Activated CD4-positive, alpha-beta T cell treated with anti-CD3 and anti-CD28 coated beads for 36 hours (primary cell): ENCODE measurements at regions not wholly inside any gene's neighbourhood (a gene's known extent, or its start where the extent isn't known, plus 50 kb on each side); places are given as distances from the start of the nearest gene placed in this dataset.
"Not testable (repeated sequence)": the region's sequence is repeated elsewhere in the genome, so short reads cannot be mapped to it uniquely, and the experiment has no call there.

Experiments
- ATAC-seq: fragments of 200-7000 bp; cut with Tn5 transposase; one replicate; pipeline ENCODE4 v1.10.0; 2021; ENCODE audit warnings: mild to moderate bottlenecking, moderate library complexity
- CTCF ChIA-PET: fragments of 350-600 bp; sonication (Branson Sonifier 250); formaldehyde crosslinking; loops from one replicate; lab custom pipeline; 2021; ENCODE audit warnings: antibody characterized with exemption; lab: Charles Lee
- POLR2A ChIA-PET: fragments of 350-600 bp; sonication (Branson Sonifier 250); formaldehyde crosslinking; loops from one replicate; lab custom pipeline; 2021; ENCODE audit warnings: antibody characterized with exemption, inconsistent platforms; lab: Charles Lee
- DNase-seq: peaks from one replicate; pipeline ENCODE4 v3.0.0-alpha.2; 2020
- H3K27ac Mint-ChIP-seq: one replicate; pipeline ENCODE4 v1.8.0; 2021; ENCODE audit warnings: mixed read lengths
- H3K27me3 Mint-ChIP-seq: one replicate; pipeline ENCODE4 v1.8.0; 2021; ENCODE audit warnings: mixed read lengths
- H3K36me3 Mint-ChIP-seq: one replicate; pipeline ENCODE4 v1.8.0; 2021; ENCODE audit warnings: low read depth, mixed read lengths
- H3K4me1 Mint-ChIP-seq: one replicate; pipeline ENCODE4 v1.8.0; 2021; ENCODE audit warnings: mixed read lengths
- H3K4me3 Mint-ChIP-seq: one replicate; pipeline ENCODE4 v1.8.0; 2021; ENCODE audit warnings: mild to moderate bottlenecking, moderate library complexity, mixed read lengths
- H3K9me3 Mint-ChIP-seq: one replicate; pipeline ENCODE4 v1.8.0; 2021; ENCODE audit warnings: low read depth, mixed read lengths
- intact Hi-C, 2 experiments: fragments of 100-400 bp; cut with DNase I in 1 of 2; cut with micrococcal nuclease in 1 of 2; formaldehyde crosslinking; loops; one replicate each; pipeline versions ENCODE4 v1.14.2 to v1.15.1; 2022 to 2024; cut with DNase I, micrococcal nuclease

GRCh38 chr3:13142552-13143380, 69.5 kb upstream of the IQSEC1 start:
- H3K9me3 Mint-ChIP-seq: no peaks in the 10 kb centered on the region
- H3K27me3 Mint-ChIP-seq: peaks cover 7% of the 10 kb centered on the region
- H3K27ac Mint-ChIP-seq: no peak overlapping the region
- ChIA-PET CTCF (interaction anchor here (0.8 kb wide), 1 partner anchor 11 kb away, joined by 4 read pairs; no protein-coding TSS in a partner anchor), POLR2A (no interaction called here)
- no peak overlapping the region for H3K4me3 Mint-ChIP-seq
- no peaks in the 10 kb centered on the region for H3K4me1 Mint-ChIP-seq
- no peak for ATAC-seq
- DNase-seq: no peak
- intact Hi-C loops: no loop called here
- no peaks in the 10 kb centered on the region for H3K36me3 Mint-ChIP-seq

GRCh38 chr3:13141991-13142412, 68.8 kb upstream of the IQSEC1 start:
- POLR2A ChIA-PET: no interaction called here
- ATAC-seq (peak; percentile 33), DNase-seq (peak; percentile 59)

GRCh38 chr3:13141183-13141582, 68.0 kb upstream of the IQSEC1 start:
- Mint-ChIP-seq H3K4me3 (no peak overlapping the region), H3K9me3 (no peaks in the 10 kb centered on the region), H3K36me3 (no peaks in the 10 kb centered on the region), H3K4me1 (no peaks in the 10 kb centered on the region), H3K27ac (no peak overlapping the region), H3K27me3 (peaks cover 10% of the 10 kb centered on the region)
- intact Hi-C loops: no loop called here
- ATAC-seq: no peak
- DNase-seq: no peak
- ChIA-PET CTCF (no interaction called here), POLR2A (no interaction called here)

More at GRCh38 chr3:13141991-13142412, 68.8 kb upstream of the IQSEC1 start:
- no peak overlapping the region for H3K4me3 Mint-ChIP-seq
- H3K4me1 Mint-ChIP-seq: no peaks in the 10 kb centered on the region
- intact Hi-C loops: no loop called here
- no peaks in the 10 kb centered on the region for H3K9me3 Mint-ChIP-seq
- no peaks in the 10 kb centered on the region for H3K36me3 Mint-ChIP-seq
- CTCF ChIA-PET: interaction anchor here (0.8 kb wide), 1 partner anchor 10 kb away, joined by 4 read pairs; no protein-coding TSS in a partner anchor
- no peak overlapping the region for H3K27ac Mint-ChIP-seq
- peaks cover 10% of the 10 kb centered on the region for H3K27me3 Mint-ChIP-seq

GRCh38 chr3:13140596-13140995, 67.4 kb upstream of the IQSEC1 start:
- intact Hi-C loops: no loop called here
- Mint-ChIP-seq H3K4me3 (no peak overlapping the region), H3K9me3 (no peaks in the 10 kb centered on the region), H3K27me3 (peaks cover 10% of the 10 kb centered on the region), H3K4me1 (no peaks in the 10 kb centered on the region), H3K36me3 (no peaks in the 10 kb centered on the region), H3K27ac (no peak overlapping the region)
- DNase-seq (no peak), ATAC-seq (no peak)
- POLR2A ChIA-PET: no interaction called here
- CTCF ChIA-PET: no interaction called here

GRCh38 chr3:13139471-13140065, 66.3 kb upstream of the IQSEC1 start:
- Mint-ChIP-seq H3K36me3 (no peaks in the 10 kb centered on the region), H3K4me1 (no peaks in the 10 kb centered on the region), H3K27me3 (peaks cover 10% of the 10 kb centered on the region), H3K4me3 (no peak overlapping the region), H3K27ac (no peak overlapping the region), H3K9me3 (no peaks in the 10 kb centered on the region)
- ChIA-PET CTCF (no interaction called here), POLR2A (no interaction called here)
- no peak for DNase-seq
- ATAC-seq: no peak
- intact Hi-C loops: no loop called here

GRCh38 chr3:13138833-13139145, 65.6 kb upstream of the IQSEC1 start:
- ATAC-seq (no peak), DNase-seq (no peak)
- H3K27me3 Mint-ChIP-seq: peaks cover 10% of the 10 kb centered on the region
- no peaks in the 10 kb centered on the region for H3K4me1 Mint-ChIP-seq
- H3K36me3 Mint-ChIP-seq: no peaks in the 10 kb centered on the region
- intact Hi-C loops: no loop called here
- H3K27ac Mint-ChIP-seq: no peak overlapping the region
- ChIA-PET POLR2A (no interaction called here), CTCF (interaction anchor here (0.7 kb wide), 1 partner anchor 18 kb away, joined by 3 read pairs; no protein-coding TSS in a partner anchor)
- H3K4me3 Mint-ChIP-seq: no peak overlapping the region
- H3K9me3 Mint-ChIP-seq: no peaks in the 10 kb centered on the region

- Mint-ChIP-seq H3K4me1 (no peaks in the 10 kb centered on the region), H3K9me3 (no peaks in the 10 kb centered on the region), H3K27me3 (peaks cover 10% of the 10 kb centered on the region), H3K36me3 (no peaks in the 10 kb centered on the region), H3K4me3 (no peak overlapping the region), H3K27ac (no peak overlapping the region)
- ATAC-seq (no peak), DNase-seq (no peak)
- CTCF ChIA-PET: interaction anchor here (0.7 kb wide), 1 partner anchor 18 kb away, joined by 3 read pairs; no protein-coding TSS in a partner anchor
- intact Hi-C loops: no loop called here
- POLR2A ChIA-PET: no interaction called here
Observed at GRCh38 chr3:13137941-13138832, 65.0 kb upstream of the IQSEC1 start.

GRCh38 chr3:13136848-13137247, 63.6 kb upstream of the IQSEC1 start:
- H3K27ac Mint-ChIP-seq, H3K4me3 Mint-ChIP-seq, DNase-seq, intact Hi-C loops, H3K27me3 Mint-ChIP-seq, H3K36me3 Mint-ChIP-seq, H3K4me1 Mint-ChIP-seq, POLR2A ChIA-PET, H3K9me3 Mint-ChIP-seq, ATAC-seq: not testable (repeated sequence)
- CTCF ChIA-PET: interaction anchor here (0.9 kb wide), 1 partner anchor 269 kb away, joined by 4 read pairs; no protein-coding TSS in a partner anchor

- CTCF ChIA-PET: no interaction called here
- Mint-ChIP-seq H3K4me1 (no peaks in the 10 kb centered on the region), H3K27me3 (peaks cover 6% of the 10 kb centered on the region), H3K4me3 (no peak overlapping the region), H3K9me3 (no peaks in the 10 kb centered on the region), H3K36me3 (no peaks in the 10 kb centered on the region), H3K27ac (no peak overlapping the region)
- no peak for DNase-seq
- intact Hi-C loops: no loop called here
- no peak for ATAC-seq
- POLR2A ChIA-PET: no interaction called here
Observed at GRCh38 chr3:13136426-13136825, 63.2 kb upstream of the IQSEC1 start.

GRCh38 chr3:13135811-13136321, 62.6 kb upstream of the IQSEC1 start:
- DNase-seq (no peak), ATAC-seq (no peak)
- POLR2A ChIA-PET: no interaction called here

GRCh38 chr3:13135251-13135810, 62.1 kb upstream of the IQSEC1 start:
- no peaks in the 10 kb centered on the region for H3K9me3 Mint-ChIP-seq
- CTCF ChIA-PET: no interaction called here
- peaks cover 3% of the 10 kb centered on the region for H3K27me3 Mint-ChIP-seq
- ATAC-seq (no peak), DNase-seq (no peak)
- no peak overlapping the region for H3K4me3 Mint-ChIP-seq
- H3K4me1 Mint-ChIP-seq: no peaks in the 10 kb centered on the region
- POLR2A ChIA-PET: no interaction called here
- intact Hi-C loops: no loop called here
- H3K36me3 Mint-ChIP-seq: no peaks in the 10 kb centered on the region
- H3K27ac Mint-ChIP-seq: no peak overlapping the region

More at GRCh38 chr3:13135811-13136321, 62.6 kb upstream of the IQSEC1 start:
- Mint-ChIP-seq H3K36me3 (no peaks in the 10 kb centered on the region), H3K4me3 (no peak overlapping the region), H3K4me1 (no peaks in the 10 kb centered on the region), H3K27me3 (peaks cover 4% of the 10 kb centered on the region), H3K27ac (no peak overlapping the region), H3K9me3 (no peaks in the 10 kb centered on the region)
- CTCF ChIA-PET: no interaction called here
- intact Hi-C loops: no loop called here
